GM12891 (cell line): ENCODE measurements at regions not wholly inside any gene's neighbourhood (a gene's known extent, or its start where the extent isn't known, plus 50 kb on each side); places are given as distances from the start of the nearest gene placed in this dataset.

ENCODE experiments used
- PAX5 ChIP-seq: IDR thresholded peaks from 2 replicates; pipeline ENCODE4 v1.6.1; 2011; ENCODE audit warnings: low read length, moderate library complexity, mild to moderate bottlenecking; ENCODE audit not compliant: insufficient read depth, severe bottlenecking
- POLR2A ChIP-seq: IDR thresholded peaks from 2 replicates; pipeline ENCODE4 v1.6.1; 2011; ENCODE audit warnings: low read depth, low read length, control low read depth
- POLR2AphosphoS5 ChIP-seq: IDR thresholded peaks from 2 replicates; pipeline ENCODE4 v1.6.1; 2011; ENCODE audit warnings: low read depth, low read length, control low read depth
- POU2F2 ChIP-seq: IDR thresholded peaks from 2 replicates; pipeline ENCODE4 v1.6.1; 2011; ENCODE audit warnings: low read depth, mild to moderate bottlenecking, control low read depth, low read length, moderate library complexity
- SPI1 ChIP-seq: IDR thresholded peaks from 2 replicates; pipeline ENCODE4 v1.6.1; 2011; ENCODE audit warnings: low read depth, low read length, control low read depth
- TAF1 ChIP-seq: IDR thresholded peaks from 2 replicates; pipeline ENCODE4 v1.6.1; 2011; ENCODE audit warnings: low read depth, low read length, control low read depth

- no peak for TF ChIP-seq TAF1
- no peak for TF ChIP-seq POLR2A
- TF ChIP-seq POLR2AphosphoS5, result no peak
- no peak for TF ChIP-seq SPI1
- no peak for TF ChIP-seq PAX5
- no peak for TF ChIP-seq POU2F2
Observed at GRCh38 chr9:29865764-29866313, 2292.6 kb upstream of the C9orf72 start.
